Adrenal gland (tissue), 9 donors: ENCODE measurements at regions not wholly inside any gene's neighbourhood (a gene's known extent, or its start where the extent isn't known, plus 50 kb on each side); places are given as distances from the start of the nearest gene placed in this dataset.

Experiments used
- DNase-seq, 7 donors: peaks; one replicate each; pipeline ENCODE4 v3.0.0-alpha.2; 2019 to 2020
- H3K27ac ChIP-seq, 5 donors: fragments of 200-600 bp; sonication (generic) in 4 of 5; 1 replicate in 3 of 5; 2 replicates in 2 of 5; pipeline versions ENCODE4 v1.5.1 to v1.8.0; 2016 to 2020; ENCODE audit warnings: mild to moderate bottlenecking in 1 of 5
- H3K27me3 ChIP-seq: fragments of 200-600 bp; 2 replicates; pipeline ENCODE4 v1.8.0; 2021
- H3K36me3 ChIP-seq, 2 donors: fragments of 200-600 bp; replicated peaks in 1 of 2; 1 replicate in 1 of 2; 2 replicates in 1 of 2; pipeline versions ENCODE4 v1.5.1 to v1.8.0; 2018 to 2022
- H3K4me1 ChIP-seq, 2 donors: fragments of 200-600 bp; replicated peaks in 1 of 2; 1 replicate in 1 of 2; 2 replicates in 1 of 2; pipeline versions ENCODE4 v1.5.1 to v1.8.0; 2018 to 2021
- H3K4me3 ChIP-seq, 4 donors: fragments of 200-600 bp; sonication (generic) in 3 of 4; one replicate each; pipeline ENCODE4 v1.5.1; 2016 to 2018
- H3K9me3 ChIP-seq, 3 donors: fragments of 200-600 bp; sonication (generic) in 1 of 3; replicated peaks in 1 of 3; 1 replicate in 2 of 3; 2 replicates in 1 of 3; pipeline versions ENCODE4 v1.5.1 to v1.8.0; 2016 to 2021
- CTCF ChIP-seq, 6 experiments: fragments of 450-650 bp in 4 of 6; fragments of 200-600 bp in 2 of 6; sonication (generic) in 1 of 6; IDR thresholded peaks; 1 replicate in 5 of 6; 2 replicates in 1 of 6; pipeline versions ENCODE4 v1.5.1 to v1.8.0; 2016 to 2021; ENCODE audit warnings: antibody characterized with exemption in 6 of 6, mild to moderate bottlenecking in 2 of 6, moderate library complexity in 1 of 6
- POLR2A ChIP-seq, 2 donors: fragments of 450-650 bp; IDR thresholded peaks; one replicate each; pipeline ENCODE4 v1.6.1; 2017; ENCODE audit warnings: antibody characterized with exemption in 2 of 2, mild to moderate bottlenecking in 2 of 2, moderate library complexity in 1 of 2
- WGBS, 4 donors: extraction: QIAGEN DNeasy Blood & Tissue Kit in 2 of 4; methylation state at CpG; one replicate each; pipeline versions ENCODE4 v1.1.5 to v1.1.7; 2013 to 2017; 5-methylcytosine and 5-hydroxymethylcytosine counted together
- intact Hi-C, 2 donors: fragments of 100-400 bp; cut with DNase I; formaldehyde crosslinking; loops; one replicate each; pipeline versions ENCODE4 v1.14.1 to v1.15.0; 2022 to 2023
- donor health status: healthy with polysubstance abuse.
- donor health status: Bipolar disorder and iron deficiency.
- donor health status: DM: yes; HTN: yes; CAD: no.
- donor health status: DM: no; HTN: no; CAD: no.
- donor health status: DM: no; HTN: no; CAD: no.

GRCh38 chr9:107190936-107191290 lies 92.2 kb upstream of the RAD23B start:
- Histone ChIP-seq H3K27ac (no peak overlapping the region), H3K36me3 (no peaks in the 10 kb centered on the region), H3K4me1 (no peaks in the 10 kb centered on the region), H3K4me3 (no peak overlapping the region), H3K9me3 (no peaks in the 10 kb centered on the region), H3K27me3 (no peaks in the 10 kb centered on the region)
- WGBS, 4 donors: 87 to 91% (median 89%) methylated on average over 5 of the region's 5 CpGs
- TF ChIP-seq POLR2A (IDR thresholded peaks at IDR 0.05): no peak
- DNase-seq: no peak
- intact Hi-C loops: no loop called here

- H3K36me3 ChIP-seq: no peaks in the 10 kb centered on the region
- no peak overlapping the region for H3K27ac ChIP-seq
- no peak for DNase-seq
- TF ChIP-seq POLR2A (IDR thresholded peaks at IDR 0.05): no peak
- TF ChIP-seq CTCF (IDR thresholded peaks at IDR 0.05): no peak
- H3K4me1 ChIP-seq: no peaks in the 10 kb centered on the region
- intact Hi-C loops: no loop called here
- no peak overlapping the region for H3K4me3 ChIP-seq
- no peaks in the 10 kb centered on the region for H3K27me3 ChIP-seq
- WGBS, 4 donors: 70 to 79% (median 76%) methylated on average over 3 of the region's 3 CpGs
- no peaks in the 10 kb centered on the region for H3K9me3 ChIP-seq
Measured at GRCh38 chr9:107193251-107193650, 89.8 kb upstream of the RAD23B start.

DNA sequence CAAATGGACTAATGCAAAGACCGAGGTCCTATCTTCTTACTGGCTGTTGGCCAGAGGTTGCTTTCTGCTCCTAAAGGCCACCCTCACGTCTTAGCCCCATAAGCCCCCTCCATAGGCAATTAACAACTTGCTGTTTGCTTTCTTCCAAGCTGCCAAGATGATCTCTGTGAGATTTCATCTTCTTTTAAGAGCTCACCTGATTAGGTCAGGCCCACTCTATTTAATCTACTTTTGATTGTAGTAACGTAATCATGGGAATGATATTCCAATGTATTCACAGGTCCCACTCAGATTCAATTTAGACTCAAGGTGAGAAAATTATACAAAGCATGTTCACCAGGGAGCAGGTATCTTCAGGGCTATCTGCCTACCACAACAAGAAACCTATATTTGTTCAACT lies 84.4 kb upstream of the RAD23B start:
- WGBS, 4 donors: 74 to 84% (median 79%) methylated on average over 3 of the region's 3 CpGs
- DNase-seq: no peak
- intact Hi-C loops: no loop called here

GRCh38 chr9:107208121-107208520 lies 75.0 kb upstream of the RAD23B start:
- no peaks in the 10 kb centered on the region for H3K27me3 ChIP-seq

More for the DNA sequence above, 84.4 kb upstream of the RAD23B start:
- no peaks in the 10 kb centered on the region for H3K36me3 ChIP-seq
- H3K4me3 ChIP-seq: no peak overlapping the region
- no peak overlapping the region for H3K27ac ChIP-seq
- H3K9me3 ChIP-seq: no peaks in the 10 kb centered on the region
- no peaks in the 10 kb centered on the region for H3K4me1 ChIP-seq
- no peak for TF ChIP-seq CTCF (IDR thresholded peaks at IDR 0.05)
- TF ChIP-seq POLR2A (IDR thresholded peaks at IDR 0.05): no peak
- no peaks in the 10 kb centered on the region for H3K27me3 ChIP-seq

More at GRCh38 chr9:107208121-107208520, 75.0 kb upstream of the RAD23B start:
- Histone ChIP-seq H3K4me3 (no peak overlapping the region), H3K27ac (no peak overlapping the region), H3K9me3 (no peaks in the 10 kb centered on the region), H3K4me1 (peaks cover 0 to 7% of the 10 kb centered on the region in 2 donors), H3K36me3 (no peaks in the 10 kb centered on the region)
- TF ChIP-seq CTCF (IDR thresholded peaks at IDR 0.05): no peak
- TF ChIP-seq POLR2A (IDR thresholded peaks at IDR 0.05): no peak
- no peak for DNase-seq
- WGBS, 4 donors: 28 to 33% (median 31%) methylated on average over 3 of the region's 3 CpGs
- intact Hi-C loops: no loop called here
